GM12878 (cell line): ENCODE measurements at regions not wholly inside any gene's neighbourhood (a gene's known extent, or its start where the extent isn't known, plus 50 kb on each side); places are given as distances from the start of the nearest gene placed in this dataset.

Experiments
- ATAC-seq: fragments of 200-7000 bp; cut with Tn5 transposase; 3 replicates; pipeline ENCODE4 v1.9.1; 2020; ENCODE audit warnings: mild to moderate bottlenecking, moderate library complexity
- BruUV-seq: library from RNA; stranded (reverse); fragments of 400-500 nt; replicated peaks from 2 replicates; lab custom pipeline; 2021; lab: Mats Ljungman, UMichigan
- CTCF ChIA-PET: fragments of 300-600 bp; sonication (Branson Sonifier 250); formaldehyde crosslinking; extraction: SDS; loops from one replicate; lab custom pipeline; 2021; ENCODE audit warnings: inconsistent platforms; lab: Yijun Ruan, JAX
- POLR2A ChIA-PET: fragments of 350-600 bp; formaldehyde crosslinking; extraction: SDS; loops from one replicate; lab custom pipeline; 2021; ENCODE audit warnings: inconsistent platforms; lab: Charles Lee
- RAD21 ChIA-PET: fragments of 300-600 bp; sonication (Branson Sonifier 250); formaldehyde crosslinking; loops from one replicate; lab custom pipeline; 2023; ENCODE audit warnings: antibody characterized with exemption; ENCODE audit not compliant: unreplicated experiment; lab: Charles Lee
- SMC1A ChIA-PET: fragments of 300-600 bp; sonication (Branson Sonifier 250); formaldehyde crosslinking; loops from one replicate; lab custom pipeline; 2023; ENCODE audit not compliant: unreplicated experiment, uncharacterized antibody; lab: Charles Lee
- DNase-seq: peaks from one replicate; pipeline ENCODE4 v3.0.0-alpha.2; 2011; ENCODE audit warnings: low read depth, low spot score
- FAIRE-seq: peaks from 3 replicates; lab custom pipeline; 2011; peaks lifted over from hg19 to GRCh38; lab: Jason Lieb, UNC
- H2AFZ ChIP-seq: 2 replicates; pipeline ENCODE4 v1.6.0; 2011; ENCODE audit warnings: low read depth, low read length, control low read depth; ENCODE audit not compliant: control insufficient read depth
- H3K27ac ChIP-seq: 2 replicates; pipeline ENCODE4 v1.5.1; 2011; ENCODE audit warnings: control low read depth; ENCODE audit not compliant: control insufficient read depth, insufficient read depth
- H3K27me3 ChIP-seq, 2 experiments: replicated peaks in 1 of 2; 2 replicates each; pipeline versions ENCODE4 v1.6.0 to v1.6.1; 2011; ENCODE audit warnings: low read length in 1 of 2; ENCODE audit not compliant: control insufficient read depth in 2 of 2, insufficient read depth in 2 of 2
- H3K36me3 ChIP-seq, 2 experiments: 2 replicates each; pipeline ENCODE4 v1.5.1; 2011; ENCODE audit warnings: low read length in 1 of 2; ENCODE audit not compliant: control insufficient read depth in 2 of 2, insufficient read depth in 2 of 2
- H3K4me1 ChIP-seq: 2 replicates; pipeline ENCODE4 v1.6.1; 2011; ENCODE audit warnings: mild to moderate bottlenecking, low read length, moderate library complexity, mixed read lengths; ENCODE audit not compliant: control insufficient read depth, insufficient read depth
- H3K4me2 ChIP-seq: 2 replicates; pipeline ENCODE4 v1.6.0; 2011; ENCODE audit warnings: control low read depth; ENCODE audit not compliant: control insufficient read depth, insufficient read depth
- H3K4me3 ChIP-seq: fragments of 200-600 bp; sonication (generic); 2 replicates; pipeline ENCODE4 v1.5.1; 2016
- H3K79me2 ChIP-seq: 2 replicates; pipeline ENCODE4 v1.6.0; 2011; ENCODE audit warnings: low read length; ENCODE audit not compliant: control insufficient read depth, insufficient read depth
- H3K9ac ChIP-seq: 2 replicates; pipeline ENCODE4 v1.8.0; 2011; ENCODE audit warnings: low read length, control low read depth, mixed read lengths; ENCODE audit not compliant: control insufficient read depth, insufficient read depth
- H3K9me3 ChIP-seq: replicated peaks from 3 replicates; pipeline ENCODE4 v1.5.1; 2011; ENCODE audit warnings: mild to moderate bottlenecking, low read length; ENCODE audit not compliant: control insufficient read depth, insufficient read depth
- H4K20me1 ChIP-seq: 2 replicates; pipeline ENCODE4 v1.6.0; 2011; ENCODE audit not compliant: control insufficient read depth, insufficient read depth
- ATF7 ChIP-seq: fragments of 450-650 bp; IDR thresholded peaks from 2 replicates; pipeline ENCODE4 v1.6.1; 2016; ENCODE audit warnings: low read depth, mild to moderate bottlenecking
- STAT3 ChIP-seq: IDR thresholded peaks from 2 replicates; pipeline ENCODE4 v1.6.1; 2011; ENCODE audit warnings: low read depth, low read length, improper control_type of control experiment
- SUPT20H ChIP-seq: IDR thresholded peaks from 2 replicates; pipeline ENCODE4 v1.6.1; 2011; ENCODE audit warnings: low read depth, mild to moderate bottlenecking, low read length, moderate library complexity, borderline replicate concordance; ENCODE audit not compliant: control insufficient read depth
- YY1 ChIP-seq: IDR thresholded peaks from 2 replicates; pipeline ENCODE4 v1.6.1; 2011; ENCODE audit warnings: low read depth, mild to moderate bottlenecking, low read length
- ZNF217 ChIP-seq: fragments of 450-650 bp; IDR thresholded peaks from 2 replicates; pipeline ENCODE4 v1.6.1; 2017; ENCODE audit warnings: antibody characterized with exemption, mild to moderate bottlenecking
- WGBS: methylation state at CpG from one replicate; pipeline ENCODE4 v1.1.6; 2016; ENCODE audit warnings: low lambda C conversion rate; ENCODE audit not compliant: insufficient replicate concordance, insufficient coverage; ENCODE audit errors: missing lambda C conversion rate; 5-methylcytosine and 5-hydroxymethylcytosine counted together
- in situ Hi-C: fragments of 300-500 bp; cut with MboI; formaldehyde crosslinking; loops from 9 replicates; pipeline ENCODE4 v1.14.3; 2018; ENCODE audit warnings: mixed read lengths
- intact Hi-C: fragments of 100-400 bp; cut with micrococcal nuclease; formaldehyde crosslinking; loops from one replicate; pipeline ENCODE4 v1.14.2; 2022; ENCODE audit not compliant: unreplicated experiment

GRCh38 chr12:75959506-75959905 is 72.1 kb downstream of the PHLDA1 start:
- SMC1A ChIA-PET, result interaction anchor here (0.7 to 5.9 kb wide), 17 partner anchors 10 to 401 kb away, joined by 3 to 58 read pairs (median 4); no protein-coding TSS in a partner anchor
- no peak overlapping the region for H2AFZ ChIP-seq
- no peaks in the 10 kb centered on the region for H3K9me3 ChIP-seq
- H3K4me1 ChIP-seq, result no peaks in the 10 kb centered on the region
- H3K4me3 ChIP-seq, result no peak overlapping the region
- no peaks in the 10 kb centered on the region for H3K27me3 ChIP-seq
- CTCF ChIA-PET, result interaction anchor here (0.9 to 2.3 kb wide), 8 partner anchors 9 to 82 kb away, joined by 3 to 7 read pairs (median 3); no protein-coding TSS in a partner anchor
- ATAC-seq (peak; percentile 25), FAIRE-seq (no peak), DNase-seq (no peak)
- no peaks in the 10 kb centered on the region for H3K36me3 ChIP-seq
- RAD21 ChIA-PET, result interaction anchor here (1.0 to 3.2 kb wide), 11 partner anchors 11 to 73 kb away, joined by 3 to 20 read pairs (median 6); partner anchors contain the start of gene PHLDA1
- BruUV-seq, result no TSS peak
- no peaks in the 10 kb centered on the region for H4K20me1 ChIP-seq
- 21% methylated on average over 2 of the region's 2 CpGs for WGBS
- no peak overlapping the region for H3K27ac ChIP-seq
- in situ Hi-C loops (no loop called here), intact Hi-C loops (no loop called here)
- H3K9ac ChIP-seq, result no peak overlapping the region
- TF ChIP-seq YY1 (no peak), ZNF217 (0 out of 2 replicates have a peak, but pooled peaks have one; percentile 26)
- H3K79me2 ChIP-seq, result no peaks in the 10 kb centered on the region
- POLR2A ChIA-PET, result interaction anchor here (1.0 to 2.1 kb wide), 6 partner anchors 10 to 71 kb away, joined by 4 to 9 read pairs (median 5); no protein-coding TSS in a partner anchor
- no peak overlapping the region for H3K4me2 ChIP-seq

GRCh38 chr12:75959060-75959459 is 72.5 kb downstream of the PHLDA1 start:
- Histone ChIP-seq H4K20me1 (no peaks in the 10 kb centered on the region), H3K36me3 (no peaks in the 10 kb centered on the region), H3K9ac (no peak overlapping the region), H3K4me1 (no peaks in the 10 kb centered on the region), H3K4me2 (no peak overlapping the region), H3K4me3 (no peak overlapping the region), H3K27me3 (no peaks in the 10 kb centered on the region), H3K27ac (no peak overlapping the region), H3K9me3 (no peaks in the 10 kb centered on the region), H3K79me2 (no peaks in the 10 kb centered on the region), H2AFZ (no peak overlapping the region)
- 92% methylated on average over 2 of the region's 2 CpGs for WGBS
- ChIA-PET CTCF (interaction anchor here (1.0 to 2.3 kb wide), 6 partner anchors 10 to 70 kb away, joined by 3 to 7 read pairs (median 3); no protein-coding TSS in a partner anchor), POLR2A (interaction anchor here (0.7 to 2.1 kb wide), 7 partner anchors 10 to 330 kb away, joined by 3 to 9 read pairs (median 4); no protein-coding TSS in a partner anchor), RAD21 (interaction anchor here (0.7 to 3.2 kb wide), 12 partner anchors 10 to 74 kb away, joined by 3 to 20 read pairs (median 5); partner anchors contain the start of gene PHLDA1), SMC1A (interaction anchor here (0.8 to 5.9 kb wide), 13 partner anchors 10 to 74 kb away, joined by 3 to 58 read pairs (median 5); no protein-coding TSS in a partner anchor)
- BruUV-seq, result no TSS peak
- in situ Hi-C loops, result no loop called here
- FAIRE-seq (no peak), ATAC-seq (no peak), DNase-seq (no peak)
- TF ChIP-seq ATF7 (no peak), SUPT20H (no peak), STAT3 (no peak)
- intact Hi-C loops, result no loop called here
